Endothelial cell (in vitro differentiated cells): ENCODE measurements at regions not wholly inside any gene's neighbourhood (a gene's known extent, or its start where the extent isn't known, plus 50 kb on each side); places are given as distances from the start of the nearest gene placed in this dataset.

Source experiments
- DNase-seq: peaks from one replicate; pipeline ENCODE4 v3.0.0; 2021; ENCODE audit warnings: low spot score
- H3K27ac Mint-ChIP-seq: one replicate; pipeline ENCODE4 v1.8.0; 2021; ENCODE audit warnings: mixed read lengths, inconsistent platforms; ENCODE audit not compliant: unreplicated experiment
- H3K27me3 Mint-ChIP-seq: one replicate; pipeline ENCODE4 v1.8.0; 2021; ENCODE audit warnings: mild to moderate bottlenecking, moderate library complexity, mixed read lengths, inconsistent platforms; ENCODE audit not compliant: unreplicated experiment
- H3K36me3 Mint-ChIP-seq: one replicate; pipeline ENCODE4 v1.8.0; 2021; ENCODE audit warnings: mild to moderate bottlenecking, low read depth, mixed read lengths, inconsistent platforms; ENCODE audit not compliant: unreplicated experiment
- H3K4me1 Mint-ChIP-seq: one replicate; pipeline ENCODE4 v1.8.0; 2021; ENCODE audit warnings: mild to moderate bottlenecking, mixed read lengths, inconsistent platforms; ENCODE audit not compliant: unreplicated experiment
- H3K4me3 Mint-ChIP-seq: one replicate; pipeline ENCODE4 v1.8.0; 2021; ENCODE audit warnings: mild to moderate bottlenecking, mixed read lengths, inconsistent platforms; ENCODE audit not compliant: unreplicated experiment
- H3K9me3 Mint-ChIP-seq: one replicate; pipeline ENCODE4 v1.8.0; 2021; ENCODE audit warnings: mixed read lengths, inconsistent platforms; ENCODE audit not compliant: unreplicated experiment
- TF ChIP-seq, protein P1 (sequence below): fragments of 200-600 bp; sonication (generic); IDR thresholded peaks from one replicate; pipeline ENCODE4 v1.5.0; 2021; ENCODE audit warnings: antibody characterized with exemption; ENCODE audit not compliant: unreplicated experiment

GRCh38 chr3:66103729-66104128 is 65.0 kb upstream of the MAGI1 start:
- Mint-ChIP-seq H3K4me1 (peaks cover 14% of the 10 kb centered on the region), H3K9me3 (no peaks in the 10 kb centered on the region), H3K36me3 (no peaks in the 10 kb centered on the region), H3K27me3 (no peaks in the 10 kb centered on the region), H3K4me3 (no peak overlapping the region), H3K27ac (no peak overlapping the region)
- TF ChIP-seq, protein P1, sequence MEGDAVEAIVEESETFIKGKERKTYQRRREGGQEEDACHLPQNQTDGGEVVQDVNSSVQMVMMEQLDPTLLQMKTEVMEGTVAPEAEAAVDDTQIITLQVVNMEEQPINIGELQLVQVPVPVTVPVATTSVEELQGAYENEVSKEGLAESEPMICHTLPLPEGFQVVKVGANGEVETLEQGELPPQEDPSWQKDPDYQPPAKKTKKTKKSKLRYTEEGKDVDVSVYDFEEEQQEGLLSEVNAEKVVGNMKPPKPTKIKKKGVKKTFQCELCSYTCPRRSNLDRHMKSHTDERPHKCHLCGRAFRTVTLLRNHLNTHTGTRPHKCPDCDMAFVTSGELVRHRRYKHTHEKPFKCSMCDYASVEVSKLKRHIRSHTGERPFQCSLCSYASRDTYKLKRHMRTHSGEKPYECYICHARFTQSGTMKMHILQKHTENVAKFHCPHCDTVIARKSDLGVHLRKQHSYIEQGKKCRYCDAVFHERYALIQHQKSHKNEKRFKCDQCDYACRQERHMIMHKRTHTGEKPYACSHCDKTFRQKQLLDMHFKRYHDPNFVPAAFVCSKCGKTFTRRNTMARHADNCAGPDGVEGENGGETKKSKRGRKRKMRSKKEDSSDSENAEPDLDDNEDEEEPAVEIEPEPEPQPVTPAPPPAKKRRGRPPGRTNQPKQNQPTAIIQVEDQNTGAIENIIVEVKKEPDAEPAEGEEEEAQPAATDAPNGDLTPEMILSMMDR: no peak
- no peak for DNase-seq

- H3K27ac Mint-ChIP-seq: no peak overlapping the region
- H3K36me3 Mint-ChIP-seq: no peaks in the 10 kb centered on the region
- H3K9me3 Mint-ChIP-seq: no peaks in the 10 kb centered on the region
- peaks cover 11% of the 10 kb centered on the region for H3K4me1 Mint-ChIP-seq
- TF ChIP-seq, protein P1: no peak
- no peaks in the 10 kb centered on the region for H3K27me3 Mint-ChIP-seq
- DNase-seq: no peak
- no peak overlapping the region for H3K4me3 Mint-ChIP-seq
These were observed 63.2 kb upstream of the MAGI1 start for GRCh38 chr3:66101901-66102300.

DNA sequence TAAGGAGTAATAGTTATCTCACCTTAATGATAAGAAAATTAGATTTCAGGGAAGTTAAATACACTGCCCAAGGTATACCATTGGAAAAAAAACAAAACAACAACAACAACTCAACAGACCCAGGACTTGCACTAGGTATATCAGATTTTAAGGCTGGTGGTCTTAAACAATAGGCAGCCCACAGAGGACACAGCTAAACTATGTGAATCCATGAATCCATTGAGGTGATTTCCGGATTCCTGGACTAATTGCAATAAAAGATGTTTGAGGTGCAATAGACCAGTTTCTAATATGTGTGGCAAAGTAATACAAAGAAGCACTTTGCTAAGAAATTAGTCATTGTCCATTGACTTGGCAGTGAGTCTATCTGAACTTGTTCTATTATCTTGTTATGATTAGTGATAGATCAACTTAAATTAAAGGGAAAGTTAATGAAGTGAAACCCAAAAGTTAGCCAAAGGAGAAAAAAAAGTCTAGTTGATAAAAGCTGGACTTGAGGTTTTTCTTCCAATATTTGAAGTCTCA is 60.9 kb upstream of the MAGI1 start:
- H3K4me3 Mint-ChIP-seq: no peak overlapping the region
- H3K27ac Mint-ChIP-seq: no peak overlapping the region
- TF ChIP-seq, protein P1: no peak
- no peaks in the 10 kb centered on the region for H3K36me3 Mint-ChIP-seq
- no peak for DNase-seq
- peaks cover 1% of the 10 kb centered on the region for H3K27me3 Mint-ChIP-seq
- peaks cover 3% of the 10 kb centered on the region for H3K4me1 Mint-ChIP-seq
- H3K9me3 Mint-ChIP-seq: no peaks in the 10 kb centered on the region

GRCh38 chr3:66098436-66098835 is 59.7 kb upstream of the MAGI1 start:
- no peak for DNase-seq
- Mint-ChIP-seq H3K4me3 (no peak overlapping the region), H3K4me1 (peaks cover 3% of the 10 kb centered on the region), H3K9me3 (no peaks in the 10 kb centered on the region), H3K27ac (no peak overlapping the region), H3K27me3 (peaks cover 1% of the 10 kb centered on the region), H3K36me3 (no peaks in the 10 kb centered on the region)
- TF ChIP-seq, protein P1: no peak

DNA sequence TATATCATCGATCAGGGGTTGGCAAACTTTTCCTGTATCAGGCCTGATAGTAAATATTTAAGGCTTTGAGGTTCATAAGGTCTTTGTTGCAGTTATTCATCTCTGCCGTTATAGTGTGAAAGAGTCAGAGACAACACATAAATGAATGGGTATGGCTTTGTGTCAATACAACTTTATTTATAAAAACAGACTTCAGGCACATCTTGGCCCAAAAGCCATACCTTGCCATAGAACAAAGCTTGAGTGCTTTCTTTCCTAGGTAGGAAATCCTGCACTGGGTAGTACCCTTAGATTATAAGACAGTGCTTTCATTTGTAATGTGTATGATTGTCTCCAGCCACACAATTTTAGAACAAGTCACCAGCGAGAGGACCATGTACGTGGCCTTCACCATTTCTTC is 58.9 kb upstream of the MAGI1 start:
- no peak for DNase-seq
- Mint-ChIP-seq H3K27me3 (peaks cover 1% of the 10 kb centered on the region), H3K27ac (no peak overlapping the region), H3K4me1 (peaks cover 4% of the 10 kb centered on the region), H3K4me3 (no peak overlapping the region), H3K36me3 (no peaks in the 10 kb centered on the region), H3K9me3 (no peaks in the 10 kb centered on the region)
- TF ChIP-seq, protein P1: no peak
